ENCODE measurements at regions not wholly inside any gene's neighbourhood (a gene's known extent, or its start where the extent isn't known, plus 50 kb on each side); places are given as distances from the start of the nearest gene placed in this dataset.
"Not testable (repeated sequence)": the region's sequence is repeated elsewhere in the genome, so short reads cannot be mapped to it uniquely, and the experiment has no call there.

DNA sequence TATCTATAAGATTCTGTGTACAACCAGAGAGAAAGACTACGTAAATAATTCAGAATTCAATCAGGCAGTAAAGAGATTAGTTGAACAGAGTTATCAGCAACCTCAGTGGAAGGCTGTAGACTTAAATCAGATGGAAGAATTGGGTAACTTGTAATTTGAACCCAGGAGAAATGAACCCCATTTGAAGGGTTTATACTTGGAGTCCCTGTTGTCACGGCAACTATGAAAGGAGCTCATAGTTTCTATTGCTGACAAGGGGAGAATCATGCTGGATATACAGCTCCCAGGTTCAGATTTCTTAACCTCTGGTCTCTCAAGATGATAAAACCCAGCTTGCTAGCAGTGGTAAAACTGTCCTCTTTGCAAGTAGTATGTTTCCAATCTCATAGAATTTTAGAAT, 54.4 kb upstream of the BMP4 start:
- no peaks in the 10 kb centered on the region for H3K36me3 Mint-ChIP-seq (ENCODE audit: low read depth)

DNA sequence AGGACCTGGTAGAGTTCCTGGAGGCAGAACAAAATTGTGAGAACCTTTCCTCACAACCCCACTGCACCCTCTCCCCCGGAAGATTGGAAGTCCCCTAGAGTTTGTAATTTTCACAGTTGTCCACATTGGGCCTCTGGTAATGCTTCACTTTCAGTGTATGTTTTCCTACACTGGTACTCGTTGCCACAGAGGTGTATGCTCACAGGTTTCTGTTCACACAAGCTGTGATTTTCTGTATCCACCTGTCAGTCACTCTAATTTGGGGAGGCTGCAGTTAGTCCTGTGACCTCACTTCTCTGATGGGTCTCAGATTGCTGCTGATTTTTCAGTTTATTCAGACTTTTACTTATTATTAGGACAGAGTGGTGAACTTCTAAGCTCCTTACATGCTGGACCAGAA, 66.4 kb upstream of the BMP4 start:
- no peak overlapping the region for H3K27ac Mint-ChIP-seq
- no peak overlapping the region for H3K4me3 Mint-ChIP-seq
- no peak for ATAC-seq
- no peak for DNase-seq
- no peaks in the 10 kb centered on the region for H3K27me3 Mint-ChIP-seq
- H3K9me3 Mint-ChIP-seq: no peaks in the 10 kb centered on the region
- H3K36me3 Mint-ChIP-seq (ENCODE audit: low read depth): no peaks in the 10 kb centered on the region
- no peaks in the 10 kb centered on the region for H3K4me1 Mint-ChIP-seq

More for the DNA sequence above, 54.4 kb upstream of the BMP4 start:
- H3K9me3 Mint-ChIP-seq: peaks cover 8% of the 10 kb centered on the region
- ATAC-seq (no peak), DNase-seq (no peak)
- no peaks in the 10 kb centered on the region for H3K4me1 Mint-ChIP-seq
- H3K4me3 Mint-ChIP-seq: no peak overlapping the region
- no peak overlapping the region for H3K27ac Mint-ChIP-seq
- H3K27me3 Mint-ChIP-seq: peaks cover 2% of the 10 kb centered on the region

DNA sequence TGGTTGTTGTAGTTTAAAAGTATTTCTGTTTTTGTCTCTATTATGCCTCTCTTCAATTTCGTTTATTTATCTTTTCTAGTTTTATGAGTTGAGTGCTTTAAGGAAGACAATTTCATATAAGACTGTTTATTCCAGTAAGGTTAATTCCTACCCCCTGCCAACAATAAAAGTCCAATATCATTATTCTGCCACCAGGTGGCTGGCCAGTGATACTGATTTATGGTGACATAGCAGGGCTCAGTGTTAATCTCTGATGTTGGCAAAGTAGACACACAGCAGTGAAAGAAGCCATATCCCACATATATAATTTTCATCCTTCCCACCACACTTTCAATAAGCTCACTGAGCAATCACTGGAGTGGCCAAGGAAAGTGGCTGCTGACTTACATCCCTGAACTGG, 69.0 kb upstream of the BMP4 start:
- Mint-ChIP-seq H3K27me3 (no peaks in the 10 kb centered on the region), H3K27ac (no peak overlapping the region), H3K9me3 (no peaks in the 10 kb centered on the region), H3K4me3 (no peak overlapping the region), H3K36me3 (ENCODE audit: low read depth) (no peaks in the 10 kb centered on the region), H3K4me1 (no peaks in the 10 kb centered on the region)
- ATAC-seq: no peak
- no peak for DNase-seq

DNA sequence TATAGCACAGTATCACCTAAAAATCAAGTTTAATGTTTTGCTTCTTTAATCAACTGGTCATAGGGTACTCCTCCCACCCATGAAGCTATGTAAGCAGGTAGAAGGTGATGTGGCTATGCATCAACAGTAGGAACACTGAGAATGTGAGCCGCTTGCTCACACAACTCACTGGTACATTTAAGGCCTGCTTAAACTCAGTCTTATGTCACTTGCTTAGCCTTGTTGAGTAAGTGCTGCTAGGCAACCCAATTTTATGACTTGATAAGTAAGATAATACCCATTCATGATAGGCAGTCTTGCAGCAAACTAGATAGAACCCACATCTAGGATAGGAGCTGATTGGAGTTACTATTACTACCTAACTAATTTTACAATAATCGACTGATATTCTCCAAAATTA, 70.0 kb upstream of the BMP4 start:
- Mint-ChIP-seq H3K27me3 (no peaks in the 10 kb centered on the region), H3K4me1 (no peaks in the 10 kb centered on the region), H3K4me3 (no peak overlapping the region), H3K27ac (no peak overlapping the region), H3K9me3 (no peaks in the 10 kb centered on the region), H3K36me3 (ENCODE audit: low read depth) (no peaks in the 10 kb centered on the region)
- ATAC-seq (no peak), DNase-seq (no peak)

DNA sequence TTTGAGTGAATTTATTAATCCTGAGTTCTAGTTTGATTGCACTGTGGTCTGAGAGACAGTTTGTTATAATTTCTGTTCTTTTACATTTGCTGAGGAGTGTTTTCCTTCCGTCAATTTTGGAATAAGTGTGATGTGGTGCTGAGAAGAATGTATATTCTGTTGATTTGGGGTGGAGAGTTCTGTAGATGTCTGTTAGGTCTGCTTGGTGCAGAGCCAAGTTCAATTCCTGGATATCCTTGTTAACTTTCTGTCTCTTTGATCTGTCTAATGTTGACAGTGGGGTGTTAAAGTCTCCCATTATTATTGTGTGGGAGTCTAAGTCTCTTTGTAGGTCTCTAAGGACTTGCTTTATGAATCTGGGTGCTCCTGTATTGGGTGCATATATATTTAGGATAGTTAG, 74.4 kb upstream of the BMP4 start:
- not testable (repeated sequence) for ATAC-seq; H3K27me3 Mint-ChIP-seq; H3K27ac Mint-ChIP-seq; DNase-seq; H3K4me3 Mint-ChIP-seq; H3K4me1 Mint-ChIP-seq; H3K36me3 Mint-ChIP-seq (ENCODE audit: low read depth)
- peaks cover 22% of the 10 kb centered on the region for H3K9me3 Mint-ChIP-seq

DNA sequence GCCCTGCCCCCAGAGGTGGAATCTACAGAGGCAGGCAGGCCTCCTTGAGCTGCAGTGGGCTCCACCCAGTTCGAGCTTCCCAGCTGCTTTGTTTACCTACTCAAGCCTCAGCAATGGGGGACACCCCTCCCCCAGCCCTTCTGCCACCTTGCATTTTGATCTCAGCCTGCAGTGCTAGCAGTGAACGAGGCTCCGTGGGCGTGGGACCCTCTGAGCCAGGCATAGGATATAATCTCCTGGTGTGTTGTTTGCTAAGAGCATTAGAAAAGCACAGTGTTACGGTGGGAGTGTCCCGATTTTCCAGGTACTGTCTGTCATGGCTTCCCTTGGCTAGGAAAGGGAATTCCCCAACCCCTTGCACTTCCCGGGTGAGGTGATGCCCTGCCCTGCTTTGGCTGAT, 76.7 kb upstream of the BMP4 start:
- not testable (repeated sequence) for H3K4me3 Mint-ChIP-seq

DNA sequence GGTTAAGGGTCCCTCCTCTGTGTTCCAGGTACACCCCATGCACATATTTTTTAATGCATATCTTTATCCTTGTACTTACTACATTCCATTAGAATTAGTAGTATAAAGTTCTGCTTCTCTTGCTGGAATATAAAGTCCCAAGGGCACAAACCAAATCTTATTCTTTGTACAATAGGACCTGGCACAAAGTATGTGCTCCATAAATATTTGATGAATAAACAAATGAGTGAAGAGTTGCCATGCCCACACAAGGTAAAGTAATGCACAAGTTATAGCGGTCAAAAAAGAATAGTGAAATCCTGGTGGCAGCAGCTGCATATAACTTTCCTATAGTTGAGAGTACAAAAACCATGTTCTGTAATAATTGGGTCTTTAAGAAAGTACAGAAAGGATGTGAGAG, 82.1 kb upstream of the BMP4 start:
- no peak for DNase-seq
- no peak for ATAC-seq
- Mint-ChIP-seq H3K36me3 (ENCODE audit: low read depth) (no peaks in the 10 kb centered on the region), H3K9me3 (peaks cover 18% of the 10 kb centered on the region), H3K27ac (no peak overlapping the region), H3K4me3 (no peak overlapping the region), H3K4me1 (no peaks in the 10 kb centered on the region), H3K27me3 (no peaks in the 10 kb centered on the region)

More for the DNA sequence above, 76.7 kb upstream of the BMP4 start:
- not testable (repeated sequence) for DNase-seq; H3K4me1 Mint-ChIP-seq; H3K36me3 Mint-ChIP-seq (ENCODE audit: low read depth); ATAC-seq; H3K27me3 Mint-ChIP-seq; H3K27ac Mint-ChIP-seq
- peaks cover 26% of the 10 kb centered on the region for H3K9me3 Mint-ChIP-seq

DNA sequence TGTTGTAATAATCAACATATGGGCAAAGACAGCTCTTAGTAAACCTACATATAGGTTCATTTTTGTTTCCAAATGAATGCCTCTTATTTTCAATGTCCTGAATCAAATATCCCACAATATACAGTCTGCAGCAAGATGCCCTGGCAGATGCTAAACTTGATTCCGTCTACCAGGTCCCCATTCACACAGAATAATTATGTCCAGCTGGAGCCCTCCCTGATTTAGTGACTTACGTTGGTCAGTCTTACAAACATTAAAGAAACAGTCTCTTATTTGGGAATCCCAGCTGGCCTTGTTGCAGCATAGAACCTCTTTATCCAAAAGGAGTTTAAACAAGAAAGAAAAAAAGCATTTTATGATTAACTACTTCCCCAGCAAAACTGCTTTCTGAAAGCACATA, 82.7 kb upstream of the BMP4 start:
- Mint-ChIP-seq H3K36me3 (ENCODE audit: low read depth) (no peaks in the 10 kb centered on the region), H3K9me3 (peaks cover 14% of the 10 kb centered on the region), H3K4me1 (no peaks in the 10 kb centered on the region), H3K27me3 (no peaks in the 10 kb centered on the region), H3K4me3 (no peak overlapping the region), H3K27ac (no peak overlapping the region)
- DNase-seq (no peak), ATAC-seq (no peak)

DNA sequence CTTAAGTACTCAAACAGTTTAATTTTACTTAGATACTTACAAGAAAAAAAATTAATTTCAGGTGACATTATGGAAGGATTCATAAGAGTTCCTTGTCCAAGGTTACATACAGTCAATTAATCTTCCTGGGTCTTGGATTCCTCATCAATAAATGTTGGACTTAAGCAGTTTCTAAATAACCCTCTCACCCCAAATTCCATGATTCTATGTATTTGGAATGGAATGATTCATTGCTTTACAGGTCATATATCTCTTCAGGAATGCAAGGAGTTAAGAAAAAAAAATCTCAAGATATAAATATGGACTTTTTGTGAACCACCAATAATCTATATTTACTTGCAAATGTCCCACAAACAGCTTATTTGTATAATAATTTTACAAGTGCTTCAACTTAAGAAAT, 84.2 kb upstream of the BMP4 start:
- DNase-seq (no peak), ATAC-seq (no peak)
- Mint-ChIP-seq H3K36me3 (ENCODE audit: low read depth) (no peaks in the 10 kb centered on the region), H3K27ac (no peak overlapping the region), H3K4me3 (no peak overlapping the region), H3K4me1 (no peaks in the 10 kb centered on the region), H3K27me3 (no peaks in the 10 kb centered on the region), H3K9me3 (peaks cover 4% of the 10 kb centered on the region)

DNA sequence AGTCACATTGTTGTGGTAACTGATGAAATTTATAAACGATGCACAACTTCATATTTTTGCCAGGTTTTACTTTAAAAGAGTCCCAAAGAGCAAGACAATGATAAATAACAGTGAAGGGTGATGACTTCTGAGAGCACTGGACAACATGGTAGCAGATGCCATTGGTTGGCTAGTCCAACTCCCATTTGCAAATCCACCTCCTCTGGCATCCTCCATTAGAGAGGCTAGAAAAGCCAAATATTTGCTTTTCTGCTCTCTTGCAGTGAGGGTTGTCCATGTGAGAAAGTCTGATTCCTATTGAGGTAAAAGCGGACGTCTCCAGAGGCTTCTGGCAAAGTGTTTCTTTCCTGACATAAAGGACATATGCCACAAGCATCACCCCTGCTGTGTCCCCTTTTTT, 89.6 kb upstream of the BMP4 start:
- Mint-ChIP-seq H3K27me3 (no peaks in the 10 kb centered on the region), H3K4me3 (no peak overlapping the region), H3K36me3 (ENCODE audit: low read depth) (no peaks in the 10 kb centered on the region), H3K9me3 (no peaks in the 10 kb centered on the region), H3K4me1 (no peaks in the 10 kb centered on the region), H3K27ac (no peak overlapping the region)
- no peak for DNase-seq
- no peak for ATAC-seq

DNA sequence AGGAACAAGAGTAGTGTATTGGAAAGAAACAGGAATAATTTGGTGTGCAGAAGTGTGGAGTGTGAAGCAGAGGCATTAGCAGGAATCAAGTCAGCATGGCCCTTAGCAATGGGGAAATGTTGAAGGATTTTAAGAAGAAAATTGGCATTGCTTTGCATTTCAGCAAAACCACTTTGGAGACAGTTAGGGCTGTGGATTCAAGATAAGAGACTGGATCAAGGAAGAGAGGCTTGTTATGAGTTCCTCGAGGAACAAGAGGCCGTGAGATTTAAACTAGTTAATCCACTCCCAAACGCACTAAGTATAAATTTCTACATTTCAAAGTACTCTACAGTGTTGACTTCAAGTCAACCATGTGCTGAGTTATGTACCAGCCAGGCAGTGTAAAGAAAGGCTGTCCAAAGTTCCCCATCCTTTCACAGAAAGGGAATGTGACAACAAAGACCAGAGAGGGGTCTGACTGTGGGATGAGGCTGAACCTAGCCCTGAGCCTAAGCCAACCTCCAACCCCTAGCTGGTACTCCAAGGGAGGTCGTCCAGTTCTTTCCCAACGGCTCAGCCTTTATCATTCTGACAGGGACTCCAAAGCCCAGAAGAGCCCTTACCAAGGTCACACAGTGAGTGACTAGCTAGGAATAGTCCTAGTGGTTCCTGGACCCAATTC, 91.2 kb upstream of the BMP4 start:
- H3K4me3 Mint-ChIP-seq: no peak overlapping the region
- ATAC-seq (no peak), DNase-seq (no peak)
- no peaks in the 10 kb centered on the region for H3K9me3 Mint-ChIP-seq
- no peak overlapping the region for H3K27ac Mint-ChIP-seq
- no peaks in the 10 kb centered on the region for H3K27me3 Mint-ChIP-seq
- H3K36me3 Mint-ChIP-seq (ENCODE audit: low read depth): no peaks in the 10 kb centered on the region
- H3K4me1 Mint-ChIP-seq: no peaks in the 10 kb centered on the region

DNA sequence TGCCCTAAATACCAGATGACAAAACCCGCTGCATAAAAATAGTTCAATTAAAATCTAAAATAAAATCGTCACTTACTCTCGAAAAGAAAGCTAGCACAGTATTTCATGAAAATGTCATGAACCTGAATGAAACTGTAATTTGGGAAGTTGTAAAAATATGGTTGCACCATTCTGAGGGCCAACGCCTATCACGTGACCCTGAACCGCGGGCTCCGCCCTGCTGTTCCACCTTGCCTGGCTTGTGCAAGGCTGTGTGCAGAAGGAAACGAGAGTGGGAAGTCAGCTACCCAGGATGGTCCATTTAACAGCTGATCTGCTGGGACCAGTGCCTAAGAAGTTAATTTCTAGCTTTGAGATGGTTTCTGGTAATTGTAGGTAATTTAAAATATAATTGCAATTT, 91.7 kb upstream of the BMP4 start:
- no peaks in the 10 kb centered on the region for H3K9me3 Mint-ChIP-seq
- H3K4me1 Mint-ChIP-seq: no peaks in the 10 kb centered on the region
- no peak overlapping the region for H3K27ac Mint-ChIP-seq
- no peaks in the 10 kb centered on the region for H3K27me3 Mint-ChIP-seq
- H3K4me3 Mint-ChIP-seq: no peak overlapping the region
- DNase-seq (no peak), ATAC-seq (no peak)
- no peaks in the 10 kb centered on the region for H3K36me3 Mint-ChIP-seq (ENCODE audit: low read depth)

DNA sequence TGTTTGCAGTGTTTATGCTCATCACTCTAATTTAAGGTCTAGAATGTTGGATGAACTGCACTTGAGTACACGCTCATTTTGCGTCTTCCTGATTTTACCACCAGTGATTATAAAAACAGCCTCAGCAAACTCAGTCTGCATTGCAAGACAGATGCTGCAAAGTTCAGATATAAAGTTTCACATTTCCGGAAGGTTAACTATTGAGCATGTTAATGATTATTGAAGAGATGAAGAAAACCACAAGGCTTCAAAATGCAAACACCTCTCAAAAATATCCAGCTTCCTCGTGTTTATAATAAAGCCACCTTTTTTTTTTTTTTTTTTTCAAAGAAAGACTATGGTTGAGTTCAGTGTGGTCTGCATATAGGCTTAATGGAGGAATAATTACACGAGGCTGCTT, 92.1 kb upstream of the BMP4 start:
- no peaks in the 10 kb centered on the region for H3K36me3 Mint-ChIP-seq (ENCODE audit: low read depth)
- H3K27ac Mint-ChIP-seq: no peak overlapping the region
- DNase-seq (no peak), ATAC-seq (no peak)
- H3K9me3 Mint-ChIP-seq: no peaks in the 10 kb centered on the region
- no peaks in the 10 kb centered on the region for H3K4me1 Mint-ChIP-seq
- no peak overlapping the region for H3K4me3 Mint-ChIP-seq
- no peaks in the 10 kb centered on the region for H3K27me3 Mint-ChIP-seq

DNA sequence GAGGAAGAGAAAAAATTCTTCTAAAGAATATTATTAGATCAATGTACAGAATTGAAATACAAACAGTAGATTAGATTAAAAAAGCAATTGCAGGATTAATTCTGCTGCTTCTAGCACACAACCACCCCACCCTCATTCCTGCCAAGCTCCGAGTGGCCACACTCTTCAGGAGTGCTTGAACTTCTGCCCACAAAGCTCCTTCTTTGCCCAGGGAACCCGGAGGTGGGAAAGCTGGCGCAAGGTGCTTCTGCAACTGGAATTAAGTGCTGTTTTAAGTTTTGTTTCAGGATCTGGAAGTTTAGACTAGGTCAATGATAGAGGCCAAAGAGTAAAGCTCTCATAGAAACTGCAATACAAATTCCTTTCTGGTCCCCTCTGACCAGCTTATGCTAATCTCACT, 94.1 kb upstream of the BMP4 start:
- DNase-seq: no peak
- H3K9me3 Mint-ChIP-seq: peaks cover 4% of the 10 kb centered on the region
- H3K27me3 Mint-ChIP-seq: peaks cover 2% of the 10 kb centered on the region
- no peaks in the 10 kb centered on the region for H3K4me1 Mint-ChIP-seq
- no peak for ATAC-seq
- H3K27ac Mint-ChIP-seq: no peak overlapping the region
- no peaks in the 10 kb centered on the region for H3K36me3 Mint-ChIP-seq (ENCODE audit: low read depth)
- no peak overlapping the region for H3K4me3 Mint-ChIP-seq

DNA sequence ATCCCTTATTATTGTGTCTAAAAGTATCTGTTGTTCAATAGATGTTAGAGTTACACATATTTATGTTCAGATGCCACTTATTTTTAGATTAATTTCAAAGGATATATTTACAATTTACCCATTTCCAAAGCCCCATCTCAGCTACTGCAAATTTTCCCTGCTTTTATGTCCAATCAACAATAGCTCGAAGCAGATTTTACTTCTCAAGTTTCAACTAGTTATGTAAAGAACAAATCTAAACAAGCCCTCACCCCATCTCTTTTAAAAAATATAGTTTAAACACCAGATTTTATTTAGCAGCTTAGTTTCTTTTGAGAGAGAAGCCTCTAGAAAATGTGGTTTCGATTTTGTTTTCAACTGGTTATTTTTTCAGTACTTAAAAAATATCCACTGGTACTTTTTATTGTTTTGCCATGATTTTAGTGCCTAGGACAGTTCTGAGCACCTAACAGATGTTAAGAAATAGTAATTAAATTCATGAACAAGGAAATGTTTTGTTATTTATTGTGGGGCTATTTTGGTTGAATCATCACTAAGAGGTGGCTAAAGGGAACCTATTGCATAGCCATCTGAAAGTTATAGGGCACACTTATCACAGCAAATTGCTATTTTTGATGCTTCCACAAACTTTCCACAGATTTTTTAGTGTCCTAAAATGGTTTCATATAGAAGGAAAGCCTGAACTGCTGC, 96.2 kb upstream of the BMP4 start:
- ATAC-seq: no peak
- Mint-ChIP-seq H3K36me3 (ENCODE audit: low read depth) (no peaks in the 10 kb centered on the region), H3K27me3 (peaks cover 2% of the 10 kb centered on the region), H3K27ac (no peak overlapping the region), H3K9me3 (peaks cover 4% of the 10 kb centered on the region), H3K4me1 (no peaks in the 10 kb centered on the region), H3K4me3 (no peak overlapping the region)
- DNase-seq: no peak

DNA sequence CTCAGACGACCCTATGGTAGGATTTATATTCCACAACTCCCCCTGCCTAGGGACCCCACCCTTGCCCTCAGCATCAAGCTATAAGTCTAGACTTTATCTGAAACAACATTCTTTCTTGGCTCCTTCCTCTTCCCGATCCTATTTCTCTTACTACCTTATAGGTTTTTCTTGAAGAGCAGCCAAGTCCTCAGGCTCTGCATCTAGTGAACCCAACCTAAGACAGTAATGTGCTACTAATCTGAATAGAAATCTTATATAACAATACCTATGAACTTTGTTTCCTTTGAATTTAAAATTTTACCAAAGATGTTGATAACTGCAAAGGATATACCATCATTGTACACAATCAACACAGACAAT, 96.7 kb upstream of the BMP4 start:
- Mint-ChIP-seq H3K9me3 (peaks cover 4% of the 10 kb centered on the region), H3K4me1 (no peaks in the 10 kb centered on the region), H3K27ac (no peak overlapping the region), H3K36me3 (ENCODE audit: low read depth) (no peaks in the 10 kb centered on the region), H3K27me3 (peaks cover 2% of the 10 kb centered on the region), H3K4me3 (no peak overlapping the region)
- ATAC-seq: no peak
- no peak for DNase-seq
